Activated CD8-positive, alpha-beta T cell treated with anti-CD3 and anti-CD28 coated beads, Interleukin-2, amount 10 ng/mL, durations not matched to agents 7 days and 5 days (primary cell): ENCODE measurements at regions not wholly inside any gene's neighbourhood (a gene's known extent, or its start where the extent isn't known, plus 50 kb on each side); places are given as distances from the start of the nearest gene placed in this dataset.

ENCODE experiments used
- ATAC-seq: fragments of 150-1000 bp; cut with Tn5 transposase; one replicate; pipeline ENCODE4 v1.10.0; 2021; ENCODE audit warnings: moderate library complexity
- CTCF ChIA-PET: fragments of 350-600 bp; sonication (Branson Sonifier 250); formaldehyde crosslinking; loops from one replicate; lab custom pipeline; 2021; ENCODE audit warnings: antibody characterized with exemption; lab: Charles Lee
- POLR2A ChIA-PET: fragments of 350-600 bp; sonication (Branson Sonifier 250); formaldehyde crosslinking; loops from one replicate; lab custom pipeline; 2021; ENCODE audit warnings: antibody characterized with exemption; lab: Charles Lee
- DNase-seq: peaks from one replicate; pipeline ENCODE4 v3.0.0-alpha.2; 2020
- H3K27ac Mint-ChIP-seq: one replicate; pipeline ENCODE4 v1.8.0; 2021; ENCODE audit warnings: mild to moderate bottlenecking, mixed read lengths
- H3K27me3 Mint-ChIP-seq: one replicate; pipeline ENCODE4 v1.8.0; 2021; ENCODE audit warnings: low read depth, mixed read lengths
- H3K36me3 Mint-ChIP-seq: one replicate; pipeline ENCODE4 v1.8.0; 2021; ENCODE audit warnings: low read depth, mixed read lengths
- H3K4me1 Mint-ChIP-seq: one replicate; pipeline ENCODE4 v1.8.0; 2021; ENCODE audit warnings: low read depth, mixed read lengths
- H3K4me3 Mint-ChIP-seq: one replicate; pipeline ENCODE4 v1.8.0; 2021; ENCODE audit warnings: mild to moderate bottlenecking, mixed read lengths
- H3K9me3 Mint-ChIP-seq: one replicate; pipeline ENCODE4 v1.8.0; 2022; ENCODE audit warnings: mixed read lengths; ENCODE audit not compliant: insufficient read depth

DNA sequence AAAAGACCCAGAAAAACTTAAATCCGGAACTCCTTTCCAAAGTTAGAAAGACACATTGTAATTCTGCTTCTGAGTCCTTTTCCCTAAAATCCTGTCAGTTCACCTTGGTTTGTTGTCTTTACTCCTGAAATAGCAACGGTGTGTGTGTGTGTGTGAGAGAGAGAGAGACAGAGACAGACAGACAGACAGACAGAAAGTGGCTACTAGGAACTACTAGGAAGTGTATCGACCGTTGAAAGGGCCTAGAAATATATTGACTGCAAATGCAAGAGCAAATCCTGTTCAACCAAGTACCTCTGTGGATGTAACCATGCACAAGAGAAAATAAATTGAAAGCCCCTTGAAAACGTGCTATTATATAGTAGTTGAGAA lies 100.0 kb upstream of the MLIP start:
- Mint-ChIP-seq H3K27me3 (no peaks in the 10 kb centered on the region), H3K4me3 (no peak overlapping the region), H3K27ac (no peak overlapping the region), H3K9me3 (no peaks in the 10 kb centered on the region), H3K4me1 (no peaks in the 10 kb centered on the region), H3K36me3 (no peaks in the 10 kb centered on the region)
- ChIA-PET CTCF (interaction anchor here (2.0 kb wide), 1 partner anchor 25 kb away, joined by 5 read pairs; no protein-coding TSS in a partner anchor), POLR2A (no interaction called here)
- ATAC-seq (no peak), DNase-seq (no peak)

DNA sequence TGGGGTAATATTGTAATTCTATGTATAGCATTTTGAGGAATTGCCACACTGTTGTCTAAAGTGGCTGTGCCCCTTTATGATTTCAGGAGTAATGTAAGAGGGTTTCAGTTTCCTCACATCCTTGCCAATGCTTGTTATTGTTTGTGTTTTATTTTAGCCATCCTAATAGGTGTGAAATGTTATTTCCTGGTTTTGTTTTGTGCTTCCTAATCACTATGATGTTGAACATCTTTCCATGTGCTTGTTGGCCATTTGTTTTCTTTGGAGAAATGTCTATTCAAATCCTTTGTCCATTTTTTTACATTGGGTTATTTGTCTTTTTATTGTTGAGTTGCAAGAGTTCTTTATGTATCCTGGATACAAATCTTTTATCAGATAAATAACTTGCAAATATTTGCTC lies 97.3 kb upstream of the MLIP start:
- no peak for ATAC-seq
- Mint-ChIP-seq H3K9me3 (no peaks in the 10 kb centered on the region), H3K27ac (no peak overlapping the region), H3K27me3 (no peaks in the 10 kb centered on the region), H3K36me3 (no peaks in the 10 kb centered on the region), H3K4me3 (no peak overlapping the region), H3K4me1 (no peaks in the 10 kb centered on the region)
- DNase-seq: no peak
- POLR2A ChIA-PET: no interaction called here
- CTCF ChIA-PET: no interaction called here

DNA sequence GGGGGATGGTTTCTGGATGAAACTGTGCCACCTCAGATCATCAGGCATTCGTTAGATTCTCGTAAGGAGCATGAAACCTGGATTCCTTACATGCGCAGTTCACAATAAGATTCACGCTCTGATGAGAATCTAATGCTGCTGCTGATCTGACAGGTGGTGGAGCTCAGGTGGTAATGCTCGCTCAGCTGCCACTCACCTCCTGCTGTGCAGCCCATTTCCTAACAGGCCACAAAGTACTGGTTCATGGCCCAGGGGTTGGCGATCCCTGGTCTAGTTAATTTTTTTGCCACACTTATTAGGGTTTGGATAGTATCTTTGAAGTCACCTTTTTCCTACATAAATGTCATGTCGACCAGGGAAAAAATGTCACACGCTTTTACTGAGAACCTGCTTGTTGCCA lies 96.8 kb upstream of the MLIP start:
- CTCF ChIA-PET: no interaction called here
- DNase-seq: no peak
- POLR2A ChIA-PET: no interaction called here
- ATAC-seq: no peak
- Mint-ChIP-seq H3K4me1 (no peaks in the 10 kb centered on the region), H3K4me3 (no peak overlapping the region), H3K9me3 (no peaks in the 10 kb centered on the region), H3K27ac (no peak overlapping the region), H3K36me3 (no peaks in the 10 kb centered on the region), H3K27me3 (no peaks in the 10 kb centered on the region)

DNA sequence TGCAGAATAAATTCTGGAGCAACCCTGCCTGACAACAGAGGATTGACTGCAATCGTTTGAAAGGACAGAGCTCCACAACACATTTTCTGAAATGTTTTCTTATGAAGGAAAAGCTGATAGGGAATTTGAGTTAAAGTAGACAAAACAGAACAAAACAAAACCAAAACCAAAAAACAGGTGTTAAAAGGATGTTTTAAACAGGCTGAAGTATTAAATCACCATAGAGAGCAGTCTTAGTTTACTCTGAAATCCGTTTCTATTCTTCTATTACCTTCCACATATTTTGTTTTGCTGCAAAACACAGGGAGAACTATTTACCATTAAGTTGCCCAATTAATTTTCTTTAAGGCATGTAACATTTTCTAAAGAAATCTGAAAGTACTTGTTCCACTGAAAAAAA lies 93.4 kb upstream of the MLIP start:
- Mint-ChIP-seq H3K27me3 (no peaks in the 10 kb centered on the region), H3K27ac (no peak overlapping the region), H3K4me3 (no peak overlapping the region), H3K36me3 (no peaks in the 10 kb centered on the region), H3K4me1 (no peaks in the 10 kb centered on the region), H3K9me3 (no peaks in the 10 kb centered on the region)
- CTCF ChIA-PET: no interaction called here
- no peak for DNase-seq
- ATAC-seq: no peak
- POLR2A ChIA-PET: no interaction called here

DNA sequence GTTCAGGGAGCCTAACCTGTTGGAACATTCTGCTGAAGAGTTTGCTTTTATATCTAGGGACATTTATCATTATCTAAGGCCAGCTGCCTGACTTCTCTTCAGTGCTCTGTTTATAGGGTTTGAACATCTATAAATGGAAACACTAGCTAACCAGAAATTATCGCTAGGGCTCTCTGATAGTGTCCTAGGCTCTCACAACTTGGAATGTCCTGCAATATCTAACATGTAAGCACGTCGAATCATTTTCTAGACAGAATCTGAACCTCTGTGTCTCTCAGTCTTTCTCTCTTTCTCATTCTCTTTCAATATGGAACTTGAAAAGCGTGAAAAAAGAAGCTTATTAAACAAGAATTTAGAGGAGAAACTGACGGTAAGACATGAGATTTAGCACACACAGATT lies 92.5 kb upstream of the MLIP start:
- Mint-ChIP-seq H3K9me3 (no peaks in the 10 kb centered on the region), H3K4me3 (no peak overlapping the region), H3K36me3 (no peaks in the 10 kb centered on the region), H3K27ac (no peak overlapping the region), H3K4me1 (no peaks in the 10 kb centered on the region), H3K27me3 (no peaks in the 10 kb centered on the region)
- CTCF ChIA-PET: no interaction called here
- POLR2A ChIA-PET: no interaction called here
- no peak for DNase-seq
- ATAC-seq: no peak

- H3K4me1 Mint-ChIP-seq: no peaks in the 10 kb centered on the region
- H3K36me3 Mint-ChIP-seq: no peaks in the 10 kb centered on the region
Observed at GRCh38 chr6:54019860-54020259, 91.4 kb upstream of the MLIP start.

GRCh38 chr6:54020334-54020733 lies 90.9 kb upstream of the MLIP start:
- no peaks in the 10 kb centered on the region for H3K4me1 Mint-ChIP-seq
- no peaks in the 10 kb centered on the region for H3K36me3 Mint-ChIP-seq
- no peaks in the 10 kb centered on the region for H3K27me3 Mint-ChIP-seq
- ChIA-PET CTCF (no interaction called here), POLR2A (no interaction called here)
- DNase-seq: no peak
- H3K4me3 Mint-ChIP-seq: no peak overlapping the region
- no peaks in the 10 kb centered on the region for H3K9me3 Mint-ChIP-seq
- no peak overlapping the region for H3K27ac Mint-ChIP-seq
- ATAC-seq: no peak

More at GRCh38 chr6:54019860-54020259, 91.4 kb upstream of the MLIP start:
- DNase-seq (no peak), ATAC-seq (no peak)
- CTCF ChIA-PET: no interaction called here
- Mint-ChIP-seq H3K27ac (no peak overlapping the region), H3K4me3 (no peak overlapping the region), H3K9me3 (no peaks in the 10 kb centered on the region), H3K27me3 (no peaks in the 10 kb centered on the region)
- POLR2A ChIA-PET: no interaction called here

- Mint-ChIP-seq H3K36me3 (no peaks in the 10 kb centered on the region), H3K27ac (no peak overlapping the region), H3K9me3 (no peaks in the 10 kb centered on the region), H3K4me3 (no peak overlapping the region), H3K4me1 (no peaks in the 10 kb centered on the region), H3K27me3 (peaks cover 7% of the 10 kb centered on the region)
- ChIA-PET POLR2A (no interaction called here), CTCF (no interaction called here)
- DNase-seq (no peak), ATAC-seq (no peak)
Observed at GRCh38 chr6:54026652-54027400, 84.4 kb upstream of the MLIP start.

- no peaks in the 10 kb centered on the region for H3K9me3 Mint-ChIP-seq
- ChIA-PET POLR2A (no interaction called here), CTCF (no interaction called here)
- H3K4me3 Mint-ChIP-seq: no peak overlapping the region
- H3K27me3 Mint-ChIP-seq: peaks cover 7% of the 10 kb centered on the region
- H3K4me1 Mint-ChIP-seq: no peaks in the 10 kb centered on the region
- no peak for ATAC-seq
- no peak for DNase-seq
- H3K36me3 Mint-ChIP-seq: no peaks in the 10 kb centered on the region
- no peak overlapping the region for H3K27ac Mint-ChIP-seq
Observed at GRCh38 chr6:54028170-54028569, 83.1 kb upstream of the MLIP start.

GRCh38 chr6:54029187-54029586 lies 82.1 kb upstream of the MLIP start:
- H3K9me3 Mint-ChIP-seq: no peaks in the 10 kb centered on the region
- DNase-seq: no peak
- CTCF ChIA-PET: no interaction called here
- H3K36me3 Mint-ChIP-seq: no peaks in the 10 kb centered on the region
- H3K4me1 Mint-ChIP-seq: no peaks in the 10 kb centered on the region
- H3K27me3 Mint-ChIP-seq: peaks cover 7% of the 10 kb centered on the region
- ATAC-seq: no peak
- no peak overlapping the region for H3K4me3 Mint-ChIP-seq
- no peak overlapping the region for H3K27ac Mint-ChIP-seq
- POLR2A ChIA-PET: no interaction called here

- ATAC-seq (no peak), DNase-seq (no peak)
- ChIA-PET POLR2A (no interaction called here), CTCF (no interaction called here)
- no peak overlapping the region for H3K4me3 Mint-ChIP-seq
- H3K9me3 Mint-ChIP-seq: no peaks in the 10 kb centered on the region
- H3K36me3 Mint-ChIP-seq: no peaks in the 10 kb centered on the region
- no peak overlapping the region for H3K27ac Mint-ChIP-seq
- no peaks in the 10 kb centered on the region for H3K4me1 Mint-ChIP-seq
- H3K27me3 Mint-ChIP-seq: peaks cover 7% of the 10 kb centered on the region
Observed at GRCh38 chr6:54031169-54031568, 80.1 kb upstream of the MLIP start.

- Mint-ChIP-seq H3K4me3 (no peak overlapping the region), H3K27ac (no peak overlapping the region), H3K9me3 (no peaks in the 10 kb centered on the region), H3K4me1 (no peaks in the 10 kb centered on the region), H3K36me3 (no peaks in the 10 kb centered on the region), H3K27me3 (no peaks in the 10 kb centered on the region)
- ChIA-PET CTCF (no interaction called here), POLR2A (no interaction called here)
- DNase-seq (no peak), ATAC-seq (no peak)
Observed at GRCh38 chr6:54037277-54037779, 73.9 kb upstream of the MLIP start.

DNA sequence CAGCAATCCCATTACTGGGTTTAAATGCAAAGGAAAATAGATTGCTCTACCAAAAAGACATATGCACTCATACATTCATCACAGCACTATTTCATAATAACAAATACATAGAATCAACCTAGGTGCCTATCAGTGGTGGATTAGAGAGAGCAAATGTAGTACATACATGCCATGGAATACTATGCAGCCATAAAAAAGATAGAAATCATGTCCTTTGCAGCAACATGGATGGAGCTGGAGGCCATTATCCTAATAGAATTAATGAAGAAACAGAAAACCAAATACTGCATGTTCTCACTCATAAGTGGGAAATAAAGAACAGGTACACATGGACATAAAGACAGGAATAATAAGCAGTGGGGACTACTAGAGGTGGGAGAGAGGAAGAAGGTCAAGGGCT lies 70.7 kb upstream of the MLIP start:
- no peaks in the 10 kb centered on the region for H3K4me1 Mint-ChIP-seq
- CTCF ChIA-PET: no interaction called here
- no peaks in the 10 kb centered on the region for H3K27me3 Mint-ChIP-seq
- ATAC-seq (no peak), DNase-seq (no peak)
- H3K36me3 Mint-ChIP-seq: no peaks in the 10 kb centered on the region
- POLR2A ChIA-PET: no interaction called here
- H3K4me3 Mint-ChIP-seq: no peak overlapping the region
- H3K27ac Mint-ChIP-seq: no peak overlapping the region
- H3K9me3 Mint-ChIP-seq: no peaks in the 10 kb centered on the region
